GM18502 (cell line): ENCODE measurements at regions not wholly inside any gene's neighbourhood (a gene's known extent, or its start where the extent isn't known, plus 50 kb on each side); places are given as distances from the start of the nearest gene placed in this dataset.
"Not testable (repeated sequence)": the region's sequence is repeated elsewhere in the genome, so short reads cannot be mapped to it uniquely, and the experiment has no call there.

Source experiments
- ATAC-seq: cut with Tn5 transposase; IDR thresholded peaks from one replicate; pipeline ENCODE4 v1.9.1; 2021; ENCODE audit warnings: mild to moderate bottlenecking; ENCODE audit not compliant: unreplicated experiment, poor library complexity

GRCh38 chr1:197850918-197851317, 51.5 kb upstream of the C1orf53 start:
- no peak for ATAC-seq

DNA sequence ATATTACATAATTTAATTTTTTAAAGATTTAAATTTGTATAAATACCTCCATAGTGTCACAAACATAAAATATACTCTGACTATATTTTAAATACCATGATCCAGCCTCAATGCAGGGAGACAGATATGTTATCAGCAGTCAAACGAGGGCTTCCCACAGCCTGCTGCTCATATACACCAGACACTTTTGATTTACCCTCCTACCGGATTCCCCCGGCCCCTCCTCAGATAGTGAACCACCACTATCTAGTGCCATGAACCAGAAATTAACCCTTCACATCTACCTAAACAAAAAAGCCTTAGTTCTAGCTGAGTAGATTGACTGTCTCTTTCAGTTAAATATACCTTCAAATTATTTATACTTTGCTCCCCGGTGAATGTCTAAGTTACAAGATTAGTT, 52.4 kb upstream of the C1orf53 start:
- no peak for ATAC-seq

- ATAC-seq = no peak
These were observed 54.1 kb upstream of the C1orf53 start for GRCh38 chr1:197848350-197848749.

- no peak for ATAC-seq
These were observed 56.5 kb upstream of the C1orf53 start for GRCh38 chr1:197845886-197846285.

- ATAC-seq = no peak
These were observed 57.8 kb upstream of the C1orf53 start for GRCh38 chr1:197844651-197845050.

GRCh38 chr1:197843401-197843800, 59.0 kb upstream of the C1orf53 start:
- ATAC-seq = no peak

DNA sequence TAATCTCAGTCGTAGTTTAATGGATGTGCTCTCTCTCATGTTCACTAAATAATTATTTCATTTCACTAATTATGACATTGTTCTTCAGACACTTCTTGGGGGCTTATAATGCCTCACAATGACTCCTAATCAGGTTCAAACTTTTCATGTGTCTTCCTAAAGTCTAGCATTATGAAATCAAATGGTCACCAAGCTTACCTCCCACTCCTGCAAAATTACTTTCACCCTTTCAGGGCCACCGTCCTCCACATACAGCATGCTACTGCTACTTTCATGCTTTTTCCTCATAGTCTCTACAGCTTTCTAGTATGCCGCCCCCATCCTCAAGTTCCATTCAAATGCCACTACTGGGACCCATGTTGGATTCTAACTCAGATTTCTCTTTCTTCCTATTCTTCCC, 59.8 kb upstream of the C1orf53 start:
- no peak for ATAC-seq

DNA sequence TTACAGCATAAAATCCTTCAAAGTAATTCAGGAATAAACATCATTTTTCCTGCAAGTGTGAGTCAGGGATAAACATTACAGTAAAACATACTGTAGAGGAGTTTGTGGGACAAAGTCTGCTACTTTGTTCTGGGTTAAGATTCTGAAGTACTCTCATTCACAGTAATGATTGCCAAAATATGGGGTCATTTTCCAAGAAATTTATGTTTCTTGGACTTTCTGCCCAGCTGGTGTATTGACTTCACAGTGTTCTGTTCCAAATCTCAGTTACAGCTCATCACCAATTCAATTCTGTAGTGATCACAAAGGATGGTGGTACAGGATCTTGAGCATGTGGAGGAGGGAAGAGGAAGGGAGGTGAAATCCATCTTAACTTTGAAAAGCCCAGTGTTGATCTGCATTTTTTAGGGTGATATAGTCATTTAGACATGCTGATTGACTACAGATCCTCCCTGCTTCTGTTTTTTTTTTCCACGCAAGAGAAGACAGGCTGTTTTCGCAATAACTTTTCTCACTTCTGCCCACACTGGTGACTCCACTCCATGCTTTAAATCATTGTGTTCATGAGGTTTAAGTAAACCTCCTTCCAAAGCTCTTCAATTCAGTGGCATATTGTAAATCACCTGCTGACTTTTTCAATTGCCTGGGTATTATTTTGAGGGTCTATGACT, 60.4 kb upstream of the C1orf53 start:
- no peak for ATAC-seq

DNA sequence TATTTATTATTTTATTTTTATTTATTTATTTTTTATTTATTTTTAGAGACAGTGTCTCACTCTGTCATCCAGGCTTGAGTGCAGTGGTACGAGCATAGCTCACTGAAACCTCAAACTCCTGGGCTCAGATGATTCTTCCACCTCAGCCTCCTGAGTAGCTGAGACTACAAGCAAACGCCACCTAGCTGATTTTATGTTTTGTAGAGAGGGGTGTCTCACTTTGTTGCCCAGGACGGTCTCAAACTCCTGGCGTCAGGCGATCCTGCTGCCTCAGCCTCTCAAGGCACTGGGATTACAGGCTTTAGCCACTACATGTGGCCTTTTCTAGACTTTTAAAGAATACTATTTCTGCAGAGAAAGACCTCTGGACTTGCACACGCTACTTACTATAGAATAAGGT, 61.3 kb upstream of the C1orf53 start:
- ATAC-seq = no peak

- ATAC-seq = not testable (repeated sequence)
These were observed 62.6 kb upstream of the C1orf53 start for GRCh38 chr1:197839786-197840185.

- ATAC-seq = peak; percentile 61
These were observed 63.6 kb upstream of the DENND1B start for GRCh38 chr1:197838836-197839235.

DNA sequence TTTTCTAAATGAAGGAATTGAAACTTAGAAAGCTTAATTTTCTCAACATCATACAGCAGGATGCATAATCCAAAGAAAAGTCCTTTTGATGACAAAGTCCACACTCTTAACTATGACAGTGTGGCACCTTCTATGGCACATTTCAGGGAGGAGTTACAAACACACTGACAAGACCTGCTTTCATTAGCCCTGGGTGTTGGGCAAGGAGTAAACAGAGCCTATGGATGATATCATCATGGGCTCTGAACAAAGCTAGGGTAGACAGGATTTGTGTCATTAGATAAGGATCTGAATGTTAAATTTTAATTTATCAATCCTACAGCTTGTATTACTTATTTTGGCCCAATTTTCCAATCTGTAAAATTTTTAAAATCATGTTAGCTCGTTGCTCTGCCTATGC, 62.6 kb upstream of the DENND1B start:
- no peak for ATAC-seq

DNA sequence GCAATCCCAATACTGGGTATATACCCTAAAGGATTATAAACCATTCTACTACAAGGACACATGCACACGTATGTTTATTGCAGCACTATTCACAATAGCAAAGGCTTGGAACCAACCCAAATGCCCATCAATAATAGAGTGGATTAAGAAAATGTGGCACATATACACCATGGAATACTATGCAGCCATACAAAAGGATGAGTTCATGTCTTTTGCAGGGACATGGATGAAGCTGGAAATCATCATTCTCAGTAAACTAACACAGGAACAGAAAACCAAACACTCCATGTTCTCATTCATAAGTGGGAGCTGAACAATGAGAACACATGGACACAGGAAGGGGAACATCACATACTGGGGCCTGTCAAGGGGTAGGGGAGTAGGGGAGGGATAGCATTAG, 61.1 kb upstream of the DENND1B start:
- ATAC-seq = not testable (repeated sequence)

- ATAC-seq = not testable (repeated sequence)
These were observed 53.7 kb upstream of the DENND1B start for GRCh38 chr1:197829011-197829410.

GRCh38 chr1:197825541-197825940, 50.3 kb upstream of the DENND1B start:
- no peak for ATAC-seq
